ENCODE measurements at regions not wholly inside any gene's neighbourhood (a gene's known extent, or its start where the extent isn't known, plus 50 kb on each side); places are given as distances from the start of the nearest gene placed in this dataset.

- TF ChIP-seq CTCF (IDR thresholded peaks at IDR 0.05) (no peak), EP300 (IDR thresholded peaks at IDR 0.05) (no peak), POLR2AphosphoS5 (IDR thresholded peaks at IDR 0.05) (no peak), POLR2A (IDR thresholded peaks at IDR 0.05) (no peak)
Observed at GRCh38 chr3:145623349-145623748, 537.6 kb downstream of the PLOD2 start.

Data from sigmoid colon (tissue), 4 donors.